ENCODE measurements at regions not wholly inside any gene's neighbourhood (a gene's known extent, or its start where the extent isn't known, plus 50 kb on each side); places are given as distances from the start of the nearest gene placed in this dataset.

DNA sequence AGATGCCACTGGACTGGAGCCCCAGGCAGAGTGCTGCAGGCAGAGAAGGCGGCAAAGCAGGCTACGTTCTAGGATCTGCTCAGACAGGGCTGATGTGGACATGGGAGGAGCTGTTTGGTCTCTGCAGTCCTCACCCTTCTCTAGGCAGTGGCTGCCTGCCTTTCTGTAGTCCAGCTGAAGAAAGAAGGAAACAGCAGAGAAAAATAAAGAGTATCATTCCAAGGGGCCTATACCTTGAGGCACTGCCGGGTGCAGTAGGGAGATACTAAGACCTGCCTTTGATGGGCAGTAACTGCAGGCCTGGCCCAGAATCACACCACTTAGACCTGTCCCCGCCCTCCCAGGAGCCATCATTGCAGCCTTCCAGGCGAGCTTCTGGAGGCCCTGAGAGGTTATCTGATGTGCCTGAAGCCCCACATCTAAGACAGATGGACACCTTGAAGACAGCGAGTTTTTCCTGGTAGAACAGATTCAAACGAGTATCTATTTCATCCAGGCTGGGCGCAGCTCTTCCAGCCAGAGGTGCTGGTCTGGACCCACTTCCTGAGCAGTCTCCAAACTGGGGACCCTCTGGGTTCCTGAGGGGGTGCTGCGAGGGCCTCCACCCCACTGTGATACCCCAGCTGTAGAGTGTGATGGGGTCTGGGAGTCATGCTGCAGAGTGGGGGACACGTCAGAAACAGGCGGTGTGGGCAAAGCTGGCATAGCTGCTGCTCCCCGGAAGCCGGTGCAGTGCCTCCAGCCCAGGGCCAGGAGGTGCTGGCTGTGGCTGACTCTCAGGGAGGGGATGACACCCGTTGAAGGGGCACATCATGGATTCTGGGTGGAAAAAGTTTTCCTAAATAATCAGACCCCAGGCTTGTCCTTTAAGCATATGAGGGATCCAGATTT lies 87.3 kb upstream of the OTOS start:
- no peak for DNase-seq (ENCODE audit: low spot score)

DNA sequence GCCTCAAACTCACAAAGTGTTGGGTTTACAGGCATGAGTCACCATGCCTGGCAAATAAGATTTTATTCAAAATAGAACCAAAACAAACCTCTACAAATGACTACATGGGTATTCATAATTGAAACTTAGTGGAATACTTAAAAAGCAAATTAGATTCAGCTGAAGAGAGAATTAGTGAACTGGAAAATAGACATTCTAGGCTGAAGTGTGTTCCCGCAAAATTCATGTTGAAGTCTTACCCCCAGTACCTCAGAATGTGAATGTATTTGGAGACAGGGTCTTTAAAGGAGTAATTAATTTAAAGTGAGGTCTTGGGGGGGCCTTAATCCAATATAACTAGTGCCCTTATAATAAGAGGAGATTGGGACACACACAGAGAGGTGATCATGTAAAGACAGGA lies 88.5 kb upstream of the OTOS start:
- no peak for DNase-seq (ENCODE audit: low spot score)

DNA sequence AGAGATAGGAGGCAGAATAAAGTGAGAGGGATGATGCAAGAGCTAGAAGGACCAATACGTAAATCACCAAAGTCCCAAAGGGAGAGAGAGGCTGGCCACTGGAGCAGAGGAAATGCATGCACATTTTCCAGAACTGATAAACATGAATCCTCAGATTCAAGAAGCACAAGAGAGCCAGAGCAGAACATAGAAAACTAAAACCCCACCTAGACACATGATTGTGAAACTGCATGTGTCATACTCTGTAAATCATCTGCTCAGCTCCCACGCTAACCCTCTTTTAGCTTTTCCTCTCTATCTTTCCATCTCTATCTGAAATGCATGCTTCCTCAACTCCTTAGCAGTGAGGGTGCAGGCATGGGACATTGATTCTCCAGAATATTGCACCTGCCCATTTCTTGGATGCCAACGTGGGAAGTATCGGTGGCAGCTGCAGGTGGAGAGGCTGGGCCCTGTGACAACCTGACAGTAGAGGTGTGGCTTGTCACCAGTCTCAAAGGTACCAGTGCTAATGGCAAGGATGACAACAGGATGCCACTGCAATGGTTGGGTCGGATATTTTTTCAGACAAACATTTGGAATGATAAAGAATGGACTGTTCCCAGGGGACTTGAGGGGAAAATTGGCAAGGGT lies 89.3 kb upstream of the OTOS start:
- no peak for DNase-seq (ENCODE audit: low spot score)

DNA sequence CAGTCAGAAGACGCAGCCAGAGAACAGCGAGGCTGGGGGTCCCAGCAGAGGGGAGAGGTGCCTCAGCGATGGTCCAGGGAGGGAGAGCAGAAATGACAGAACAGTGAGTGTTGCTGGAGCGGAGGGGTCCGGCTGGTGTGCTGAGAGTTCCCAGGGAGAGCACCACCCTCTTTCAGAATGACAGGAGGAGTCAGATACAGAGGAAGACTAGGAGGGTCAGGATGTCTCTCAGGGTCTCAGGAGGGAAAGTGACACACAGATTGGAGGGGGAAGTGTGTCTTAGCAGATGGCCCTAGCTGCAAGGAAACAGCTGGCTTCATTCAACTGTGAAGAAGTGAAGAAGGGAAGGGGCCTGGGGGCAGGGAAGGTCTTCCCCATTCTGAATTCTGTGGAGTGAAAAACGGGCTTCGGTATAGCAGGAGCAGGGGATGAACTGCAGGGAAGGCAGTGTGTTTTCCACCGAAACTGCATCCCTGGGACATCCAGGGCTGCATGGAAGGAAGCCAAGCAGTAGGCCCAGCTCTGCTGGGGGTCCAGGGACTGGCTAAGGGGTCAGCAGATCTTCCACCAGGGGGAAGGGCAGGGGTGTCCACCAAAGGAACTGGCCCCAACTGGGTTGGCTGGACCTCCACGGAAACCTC lies 90.0 kb upstream of the OTOS start:
- DNase-seq (ENCODE audit: low spot score) = no peak

DNA sequence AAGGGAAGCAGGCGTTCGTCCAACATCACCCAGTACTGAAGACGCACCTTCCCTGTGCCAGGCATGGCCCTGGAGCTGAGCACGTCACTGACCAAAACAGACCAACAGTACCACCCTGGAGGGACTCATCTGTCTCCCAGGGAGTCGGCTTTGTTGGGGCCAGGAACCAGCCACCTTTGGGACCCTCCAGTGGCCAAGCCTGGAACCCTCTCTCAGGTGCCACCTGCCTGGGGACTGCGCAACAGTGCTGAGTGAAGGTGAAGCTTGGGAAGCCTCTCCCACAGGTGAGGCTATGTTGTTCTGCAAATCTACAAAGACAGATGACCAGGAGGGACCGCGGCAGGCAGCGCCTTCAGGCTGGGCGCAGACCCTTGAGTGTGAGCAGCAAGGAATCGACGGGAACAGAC lies 91.4 kb upstream of the OTOS start:
- no peak for DNase-seq (ENCODE audit: low spot score)

DNA sequence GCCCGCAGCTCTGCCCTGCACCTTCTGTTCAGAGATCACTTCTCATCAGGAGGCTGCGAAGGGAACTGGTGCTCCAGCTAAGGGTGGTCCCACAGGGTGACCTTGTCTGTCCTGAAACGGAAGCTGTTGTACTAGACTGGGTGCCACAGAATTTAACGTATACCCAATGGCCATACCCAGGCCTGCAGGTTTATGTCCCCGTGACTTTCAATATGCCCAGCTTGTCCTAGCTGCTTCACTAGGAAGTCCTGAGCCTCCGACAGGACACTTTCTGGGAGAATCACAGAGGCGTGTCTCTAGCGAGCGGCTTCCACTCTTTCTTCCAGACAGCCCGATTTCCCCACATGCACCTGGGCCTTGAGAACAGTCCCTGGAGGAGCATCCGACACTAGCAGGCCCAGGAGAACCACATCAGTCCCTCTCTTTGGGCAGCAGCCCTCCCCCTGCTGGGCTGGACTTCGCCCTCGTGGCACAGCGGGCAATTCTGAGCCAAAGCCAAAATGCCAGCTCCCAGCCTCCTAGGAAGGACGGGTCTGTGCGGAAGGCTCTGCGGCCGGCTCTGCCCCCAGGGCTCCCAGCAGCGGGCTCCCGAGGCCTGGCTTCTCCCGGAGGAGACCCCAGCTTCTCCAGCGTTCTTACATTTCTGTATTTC lies 91.9 kb upstream of the OTOS start:
- DNase-seq (ENCODE audit: low spot score) = no peak

DNA sequence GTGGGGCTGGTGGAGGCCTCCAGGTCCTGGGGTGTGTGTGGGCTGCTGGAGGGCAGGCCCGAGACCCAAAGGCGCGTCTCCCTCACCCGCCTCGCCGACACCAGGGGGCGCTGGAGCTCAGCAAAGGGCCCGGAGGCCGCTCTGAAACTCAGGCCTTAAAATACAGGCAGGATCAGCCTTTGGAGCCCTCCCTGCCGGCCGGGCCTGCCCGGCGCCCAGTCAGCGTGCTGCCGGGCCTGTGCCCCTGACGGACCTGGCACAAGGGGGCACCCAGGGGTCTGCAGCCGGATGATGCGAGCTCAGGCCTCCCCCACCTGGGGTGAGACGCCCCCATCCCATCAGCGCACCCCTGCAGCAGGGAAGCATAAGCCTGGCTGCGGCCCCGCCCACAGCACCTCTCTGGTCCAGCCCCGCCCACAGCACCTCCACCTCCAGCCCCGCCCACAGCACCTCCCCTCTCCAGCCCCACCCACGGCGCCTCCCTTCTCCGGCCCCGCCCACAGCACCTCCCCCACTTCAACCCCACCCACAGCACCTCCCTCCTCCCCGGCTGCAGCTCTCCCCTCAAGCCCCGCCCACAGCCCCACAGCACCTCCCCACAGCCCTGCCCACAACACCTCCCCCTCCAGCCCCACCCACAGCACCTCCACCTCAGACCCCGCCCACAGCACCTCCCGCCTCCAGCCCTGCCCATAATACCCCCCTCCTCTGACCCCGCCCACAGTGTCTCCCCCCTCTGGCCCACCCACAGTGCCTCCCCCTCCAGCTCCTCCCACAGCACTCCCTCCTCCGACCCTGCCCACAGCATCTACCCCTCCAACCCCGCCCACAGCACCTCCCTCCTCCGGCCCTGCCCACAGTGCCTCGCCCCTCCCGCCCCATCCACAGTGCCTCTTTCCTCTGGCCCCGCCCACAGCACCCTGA lies 92.8 kb upstream of the OTOS start:
- DNase-seq (ENCODE audit: low spot score) = peak; percentile 90

DNA sequence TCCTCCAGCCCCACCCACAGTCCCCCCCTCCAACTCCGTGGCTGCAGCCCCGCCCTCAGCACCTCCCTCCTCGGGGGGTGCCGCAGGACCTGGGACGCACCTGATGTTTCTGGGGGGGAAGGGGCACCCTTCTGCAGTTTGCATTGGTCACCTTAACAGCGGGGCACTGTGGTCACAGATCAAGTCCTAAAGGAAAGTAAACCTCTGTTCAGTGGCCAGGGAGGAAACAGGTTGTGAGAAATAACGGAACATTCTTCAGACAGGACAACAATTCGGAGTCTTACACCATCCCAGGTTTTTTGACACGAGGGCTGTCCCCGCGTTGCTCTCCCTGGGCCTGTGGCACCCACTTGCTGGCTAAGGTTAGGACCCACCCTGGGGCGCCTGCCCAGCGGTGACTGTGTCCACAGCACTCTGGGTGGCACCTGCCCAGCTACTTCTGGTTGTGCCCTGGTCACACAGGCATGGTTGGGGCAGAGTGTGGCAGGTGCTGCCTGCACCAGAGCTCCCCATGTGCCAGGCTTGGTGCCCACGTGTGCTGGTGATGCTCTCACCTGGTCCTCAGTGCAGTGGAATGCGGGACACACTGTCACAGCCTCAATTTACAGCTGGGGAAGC lies 93.5 kb upstream of the OTOS start:
- no peak for DNase-seq (ENCODE audit: low spot score)

DNA sequence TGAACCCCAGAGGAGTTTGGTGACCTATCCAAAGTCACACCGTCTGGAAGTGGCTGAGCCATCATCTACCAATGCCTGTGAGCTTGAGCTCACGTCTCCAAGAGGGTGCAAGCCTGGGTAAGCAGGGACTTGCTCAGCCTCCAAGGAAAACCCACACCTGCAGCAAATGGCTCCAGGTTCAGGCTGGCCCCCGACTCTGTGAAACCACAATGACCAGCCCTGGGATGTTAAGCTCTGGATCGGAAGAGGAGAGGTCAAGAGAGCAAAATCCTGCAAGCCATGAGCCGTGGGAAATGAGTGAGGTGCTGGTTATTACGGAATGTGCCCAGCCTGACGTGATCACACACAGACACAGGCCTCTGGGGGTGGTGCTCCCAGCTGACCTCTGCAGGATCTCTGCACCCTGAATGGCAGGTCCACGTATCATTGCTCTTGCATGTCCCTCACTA lies 94.1 kb upstream of the OTOS start:
- no peak for DNase-seq (ENCODE audit: low spot score)

DNA sequence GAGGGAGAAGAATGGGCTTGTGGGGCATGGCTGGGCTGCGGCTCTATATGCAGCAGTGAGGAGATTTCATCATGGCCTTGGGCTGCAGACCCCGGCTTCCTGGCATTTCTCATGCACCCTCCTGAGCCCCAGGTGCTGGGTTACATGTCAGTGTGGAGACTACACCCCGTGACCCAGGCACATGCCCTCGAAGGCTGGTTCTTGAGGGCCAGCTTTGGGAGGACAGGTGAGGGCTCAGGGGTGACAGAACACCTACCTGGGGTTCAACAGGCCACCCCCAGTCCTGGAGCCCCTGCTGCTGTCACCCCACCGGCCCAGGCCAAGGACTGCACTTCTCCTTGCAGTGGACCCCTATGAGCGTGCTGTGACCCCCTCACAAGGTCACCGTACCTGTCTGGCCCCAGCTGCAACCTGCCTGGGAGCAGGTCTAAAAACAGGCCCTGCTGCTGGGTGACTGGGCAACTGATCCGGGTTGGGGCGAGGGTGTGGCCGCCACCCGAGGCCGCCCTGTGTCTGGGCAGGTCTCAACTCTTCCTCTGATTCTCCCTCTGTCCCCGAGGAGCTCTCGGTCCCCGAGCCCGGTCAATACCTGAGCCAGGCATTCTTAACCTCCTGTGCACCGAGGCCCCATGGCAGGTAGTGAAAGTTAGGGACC lies 94.8 kb upstream of the OTOS start:
- DNase-seq (ENCODE audit: low spot score) = no peak

DNA sequence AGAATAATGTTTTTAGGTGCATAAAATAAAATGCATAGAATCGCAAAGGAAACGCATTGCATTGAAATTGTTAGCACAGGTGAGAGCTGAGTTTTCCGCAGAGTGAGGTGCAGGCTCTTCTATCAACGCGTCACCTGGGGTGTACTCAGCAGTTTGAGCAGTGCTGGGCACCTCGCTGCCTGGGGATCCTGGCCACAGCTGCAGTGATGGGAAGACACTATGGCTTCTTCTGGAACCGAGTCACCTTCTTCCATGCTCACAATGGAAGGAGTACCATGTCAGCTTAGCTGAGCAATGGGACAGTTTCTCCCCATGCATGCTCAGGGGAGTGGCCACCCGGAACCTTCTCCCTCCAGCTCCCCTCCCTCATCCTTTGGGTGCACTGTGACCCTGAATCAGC lies 95.4 kb upstream of the OTOS start:
- no peak for DNase-seq (ENCODE audit: low spot score)

DNA sequence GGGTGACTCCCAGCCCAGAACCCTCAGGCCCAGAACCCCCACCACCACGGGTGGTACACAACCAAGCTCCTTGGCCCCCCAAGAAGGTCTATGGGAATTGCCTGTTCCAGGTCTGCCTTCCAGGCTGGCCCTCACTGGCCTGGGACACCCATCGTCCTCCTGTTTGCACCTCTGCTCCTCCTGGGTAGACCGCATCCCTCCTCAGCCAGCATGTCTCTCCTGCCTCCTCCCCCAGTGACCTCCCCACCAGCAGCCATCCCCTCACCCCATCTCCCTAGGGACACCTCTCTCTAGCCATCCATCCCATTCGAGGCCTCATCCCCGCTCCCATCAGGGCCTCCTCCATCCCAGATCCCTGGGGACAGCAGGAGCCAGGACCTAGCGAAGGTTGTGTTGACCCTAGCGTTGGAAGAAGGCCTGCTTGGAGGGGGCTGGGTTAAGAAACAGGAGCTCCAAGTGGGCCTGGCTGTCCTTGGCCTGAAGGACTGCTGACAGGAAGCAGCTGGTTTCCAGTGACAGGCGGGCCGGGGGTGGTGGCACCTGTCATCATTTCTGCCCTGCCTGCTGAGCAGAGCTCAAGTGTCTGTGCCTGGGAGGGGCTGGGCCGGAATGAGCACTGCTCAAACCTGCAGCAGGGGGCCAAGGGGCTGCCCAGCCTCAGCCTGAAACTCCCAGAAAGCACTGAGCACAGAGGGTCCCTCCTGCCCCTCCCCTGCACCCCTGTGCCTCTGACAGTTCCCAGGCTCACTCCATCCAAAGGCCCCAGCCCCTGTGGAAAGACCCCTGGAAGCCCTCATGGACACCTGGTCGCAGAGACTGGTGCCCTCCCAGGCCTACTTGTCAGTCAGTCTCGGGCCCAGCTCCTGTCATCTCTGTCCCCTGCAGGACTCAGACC lies 96.0 kb upstream of the OTOS start:
- no peak for DNase-seq (ENCODE audit: low spot score)

DNA sequence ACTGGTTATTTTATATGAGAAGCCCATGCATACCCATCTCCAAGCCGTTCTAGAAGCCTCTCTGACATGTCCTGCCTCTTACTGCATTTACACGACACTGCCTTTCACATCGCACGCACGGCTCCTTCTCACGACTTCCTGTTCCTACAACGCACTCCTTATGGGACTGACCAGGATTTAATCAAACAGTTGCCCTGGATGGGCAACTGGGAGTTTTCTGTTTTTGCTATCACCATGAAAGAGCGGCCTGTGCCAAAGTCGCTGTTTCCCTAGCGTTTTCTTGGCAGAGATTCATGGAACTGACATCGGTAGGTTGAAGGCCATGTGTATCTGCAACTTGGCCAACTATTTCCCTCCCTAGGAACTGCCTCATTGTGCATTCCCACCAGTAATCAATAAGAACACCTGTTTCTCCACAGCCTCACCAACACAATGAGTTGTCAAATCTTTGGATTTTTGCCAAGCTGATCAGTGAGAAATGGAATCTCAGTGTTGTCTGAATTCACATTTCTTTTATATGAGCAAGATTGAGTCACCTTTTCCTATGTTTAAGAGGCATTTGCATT lies 97.2 kb upstream of the OTOS start:
- DNase-seq (ENCODE audit: low spot score) = no peak

DNA sequence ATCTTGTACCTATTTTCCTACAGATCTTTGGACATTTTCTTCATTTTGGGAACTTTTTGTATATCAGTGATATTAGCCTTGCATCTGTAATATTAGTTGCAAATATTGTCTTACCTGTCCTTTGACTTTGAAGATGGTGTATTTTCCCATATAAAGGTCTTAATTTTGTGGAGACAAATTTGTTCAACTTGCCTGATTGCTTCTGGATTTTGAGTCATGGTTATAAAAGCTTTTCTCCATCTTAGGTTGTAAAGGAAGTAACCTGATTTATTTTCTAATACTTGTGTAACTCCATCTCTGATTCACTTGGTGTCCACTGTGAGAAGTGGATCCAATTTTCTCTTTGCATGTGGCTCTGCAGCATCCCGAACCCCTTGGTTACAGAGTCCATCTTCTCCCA lies 97.7 kb upstream of the OTOS start:
- DNase-seq (ENCODE audit: low spot score) = no peak

DNA sequence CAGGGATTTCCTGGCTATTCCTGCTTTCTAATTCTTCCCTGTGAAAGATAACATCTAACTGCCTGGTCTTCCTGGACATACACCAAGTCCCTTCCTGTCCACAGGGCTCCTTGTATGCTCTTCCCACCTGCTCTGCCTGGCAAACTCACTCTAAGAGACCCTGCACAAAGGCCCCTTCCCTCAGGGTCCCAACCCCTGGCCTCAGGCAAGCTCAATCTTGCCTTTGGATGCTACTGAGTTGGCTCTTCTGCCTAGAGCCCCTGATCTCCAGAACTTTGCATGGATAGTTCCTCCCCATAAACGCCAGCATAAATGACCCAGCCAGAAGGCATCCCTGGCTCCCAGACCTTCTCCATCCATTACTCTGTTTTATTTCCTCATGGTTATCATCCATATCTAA lies 98.3 kb upstream of the OTOS start:
- no peak for DNase-seq (ENCODE audit: low spot score)

DNA sequence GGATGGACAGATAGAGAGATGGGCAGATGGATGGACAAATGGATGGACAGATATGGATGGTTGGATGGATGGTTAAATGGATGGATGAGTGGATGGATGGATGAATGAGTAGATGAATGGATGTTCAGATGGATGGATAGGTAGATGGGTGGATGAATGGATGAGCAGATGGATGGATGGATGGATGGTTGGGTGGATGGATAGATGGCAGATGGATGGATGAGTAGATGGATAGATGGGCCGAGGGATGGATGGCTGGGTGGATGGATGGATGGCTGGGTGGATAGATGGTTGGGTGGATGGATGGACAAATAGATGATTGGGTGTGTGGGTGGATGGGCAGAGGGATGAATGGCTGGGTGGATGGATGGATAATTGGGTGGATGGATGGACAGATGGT lies 98.9 kb upstream of the OTOS start:
- no peak for DNase-seq (ENCODE audit: low spot score)

DNA sequence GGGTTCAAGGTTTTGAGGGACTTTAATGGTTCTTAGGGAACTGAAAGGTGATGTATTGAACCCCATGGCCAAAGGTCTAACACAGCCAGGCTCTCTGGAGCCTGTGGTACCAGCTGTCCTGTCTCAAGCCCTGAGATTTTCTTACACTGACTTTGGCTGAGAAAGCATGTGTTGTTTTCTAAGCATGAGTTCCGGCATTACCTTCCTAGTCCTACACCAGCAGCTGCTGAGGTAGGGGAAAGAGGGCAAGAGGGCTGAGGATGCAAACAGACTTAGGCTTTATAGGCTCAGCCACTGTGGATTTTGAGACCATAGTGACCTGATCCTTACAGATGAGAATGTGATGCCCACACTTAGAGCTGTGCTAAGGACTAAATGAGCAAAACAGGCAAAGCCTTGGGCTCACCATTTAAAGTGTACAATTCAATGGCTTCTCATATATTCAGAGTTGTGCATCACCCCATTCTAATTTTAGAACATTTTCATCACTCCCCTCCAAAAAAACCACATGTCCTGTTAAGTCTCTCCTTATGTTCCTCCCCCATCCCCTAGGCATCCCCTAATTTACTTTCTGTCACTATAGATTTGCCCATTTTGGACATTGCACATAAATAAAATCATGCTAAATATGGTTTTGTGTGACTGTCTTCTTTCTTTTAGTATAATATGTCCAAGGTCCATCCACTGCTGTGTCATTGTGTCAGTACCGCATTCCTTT lies 99.7 kb upstream of the OTOS start:
- DNase-seq (ENCODE audit: low spot score) = no peak

DNA sequence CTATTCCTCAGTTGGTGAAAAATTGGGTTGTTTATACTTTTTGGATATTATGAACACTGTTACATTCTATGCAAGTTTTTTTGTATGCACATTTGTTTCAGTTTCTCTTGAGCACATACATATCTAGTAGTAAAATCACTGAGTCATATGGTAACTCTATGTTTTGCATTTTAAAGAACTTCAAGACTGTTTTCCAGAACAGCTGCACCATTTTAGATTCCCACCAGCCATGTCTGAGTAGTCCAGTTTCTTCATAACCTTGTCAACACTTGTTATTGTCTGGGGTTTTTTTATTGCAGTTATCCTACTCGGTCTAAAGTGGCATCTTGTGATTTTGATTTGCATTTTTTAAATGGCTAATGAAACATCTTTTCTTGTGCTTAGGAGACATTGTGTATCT lies 100.3 kb upstream of the OTOS start:
- no peak for DNase-seq (ENCODE audit: low spot score)

DNA sequence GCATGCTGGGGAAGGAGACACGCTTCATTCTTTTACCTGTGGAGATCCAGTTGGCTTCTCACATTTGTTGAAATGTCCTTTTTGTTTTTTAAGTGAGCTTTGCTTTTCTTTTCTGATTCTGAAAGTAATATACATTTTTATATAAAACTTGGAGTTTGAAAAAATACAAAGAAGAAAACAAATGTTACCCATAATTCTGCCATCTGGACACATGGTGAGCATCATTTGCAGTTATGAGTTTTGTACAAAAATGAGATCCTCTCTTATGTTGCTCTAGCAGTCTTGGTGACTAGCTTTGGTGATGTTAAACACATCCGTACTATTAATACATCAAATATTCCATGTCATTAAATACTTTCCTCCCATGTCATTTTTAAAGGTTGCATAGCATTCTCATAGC lies 101.1 kb upstream of the OTOS start:
- no peak for DNase-seq (ENCODE audit: low spot score)

Measured in HuH-7 (cell line).